ENCODE measurements at regions not wholly inside any gene's neighbourhood (a gene's known extent, or its start where the extent isn't known, plus 50 kb on each side); places are given as distances from the start of the nearest gene placed in this dataset.

GRCh38 chr11:90717522-90717921 is 494.7 kb upstream of the CHORDC1 start:
- Histone ChIP-seq H3K4me1 (ENCODE audit: insufficient read depth, poor library complexity, severe bottlenecking) (no peaks in the 10 kb centered on the region), H3K27me3 (ENCODE audit: insufficient read depth, poor library complexity, severe bottlenecking) (no peaks in the 10 kb centered on the region), H3K36me3 (ENCODE audit: low read depth) (no peaks in the 10 kb centered on the region), H3K27ac (ENCODE audit: poor library complexity, severe bottlenecking) (no peak overlapping the region), H3K9me3 (ENCODE audit: severe bottlenecking) (no peaks in the 10 kb centered on the region), H3K4me3 (ENCODE audit: severe bottlenecking) (no peak overlapping the region)
- ATAC-seq (ENCODE audit: low read depth), result no peak
- TF ChIP-seq, protein P1, sequence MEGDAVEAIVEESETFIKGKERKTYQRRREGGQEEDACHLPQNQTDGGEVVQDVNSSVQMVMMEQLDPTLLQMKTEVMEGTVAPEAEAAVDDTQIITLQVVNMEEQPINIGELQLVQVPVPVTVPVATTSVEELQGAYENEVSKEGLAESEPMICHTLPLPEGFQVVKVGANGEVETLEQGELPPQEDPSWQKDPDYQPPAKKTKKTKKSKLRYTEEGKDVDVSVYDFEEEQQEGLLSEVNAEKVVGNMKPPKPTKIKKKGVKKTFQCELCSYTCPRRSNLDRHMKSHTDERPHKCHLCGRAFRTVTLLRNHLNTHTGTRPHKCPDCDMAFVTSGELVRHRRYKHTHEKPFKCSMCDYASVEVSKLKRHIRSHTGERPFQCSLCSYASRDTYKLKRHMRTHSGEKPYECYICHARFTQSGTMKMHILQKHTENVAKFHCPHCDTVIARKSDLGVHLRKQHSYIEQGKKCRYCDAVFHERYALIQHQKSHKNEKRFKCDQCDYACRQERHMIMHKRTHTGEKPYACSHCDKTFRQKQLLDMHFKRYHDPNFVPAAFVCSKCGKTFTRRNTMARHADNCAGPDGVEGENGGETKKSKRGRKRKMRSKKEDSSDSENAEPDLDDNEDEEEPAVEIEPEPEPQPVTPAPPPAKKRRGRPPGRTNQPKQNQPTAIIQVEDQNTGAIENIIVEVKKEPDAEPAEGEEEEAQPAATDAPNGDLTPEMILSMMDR (IDR thresholded peaks at IDR 0.05; ENCODE audit: poor library complexity, severe bottlenecking), result no peak
- no peak for DNase-seq (ENCODE audit: low spot score)

GRCh38 chr11:90705661-90706060 is 482.8 kb upstream of the CHORDC1 start:
- Histone ChIP-seq H3K27me3 (ENCODE audit: insufficient read depth, poor library complexity, severe bottlenecking) (no peaks in the 10 kb centered on the region), H3K4me3 (ENCODE audit: severe bottlenecking) (no peak overlapping the region), H3K36me3 (ENCODE audit: low read depth) (no peaks in the 10 kb centered on the region), H3K9me3 (ENCODE audit: severe bottlenecking) (no peaks in the 10 kb centered on the region), H3K27ac (ENCODE audit: poor library complexity, severe bottlenecking) (no peak overlapping the region), H3K4me1 (ENCODE audit: insufficient read depth, poor library complexity, severe bottlenecking) (no peaks in the 10 kb centered on the region)
- TF ChIP-seq, protein P1 (IDR thresholded peaks at IDR 0.05; ENCODE audit: poor library complexity, severe bottlenecking), result no peak
- no peak for ATAC-seq (ENCODE audit: low read depth)
- DNase-seq (ENCODE audit: low spot score), result no peak

DNA sequence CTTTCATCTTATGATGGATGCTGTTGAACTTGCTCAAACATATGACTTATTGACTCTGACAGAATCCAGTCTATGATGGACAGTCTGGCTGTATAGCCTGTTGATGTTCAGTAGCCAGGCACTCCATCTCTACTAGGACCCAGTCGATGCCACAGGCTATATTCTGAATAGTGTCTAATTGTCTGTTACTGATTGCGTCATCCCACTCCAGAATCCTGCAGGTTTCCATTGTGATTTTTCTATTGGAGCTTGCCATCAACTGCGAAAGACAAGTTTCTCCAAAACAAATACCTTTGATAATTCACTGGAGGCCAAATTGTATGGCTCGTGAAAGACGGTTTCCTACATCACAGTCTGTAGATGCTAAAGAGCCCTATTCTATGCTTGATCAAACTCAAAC is 481.7 kb upstream of the CHORDC1 start:
- no peaks in the 10 kb centered on the region for H3K4me1 ChIP-seq (ENCODE audit: insufficient read depth, poor library complexity, severe bottlenecking)
- DNase-seq (ENCODE audit: low spot score), result no peak
- no peaks in the 10 kb centered on the region for H3K27me3 ChIP-seq (ENCODE audit: insufficient read depth, poor library complexity, severe bottlenecking)
- TF ChIP-seq, protein P1 (IDR thresholded peaks at IDR 0.05; ENCODE audit: poor library complexity, severe bottlenecking), result no peak
- no peak overlapping the region for H3K27ac ChIP-seq (ENCODE audit: poor library complexity, severe bottlenecking)
- no peaks in the 10 kb centered on the region for H3K36me3 ChIP-seq (ENCODE audit: low read depth)
- H3K9me3 ChIP-seq (ENCODE audit: severe bottlenecking), result no peaks in the 10 kb centered on the region
- no peak overlapping the region for H3K4me3 ChIP-seq (ENCODE audit: severe bottlenecking)
- ATAC-seq (ENCODE audit: low read depth), result no peak

DNA sequence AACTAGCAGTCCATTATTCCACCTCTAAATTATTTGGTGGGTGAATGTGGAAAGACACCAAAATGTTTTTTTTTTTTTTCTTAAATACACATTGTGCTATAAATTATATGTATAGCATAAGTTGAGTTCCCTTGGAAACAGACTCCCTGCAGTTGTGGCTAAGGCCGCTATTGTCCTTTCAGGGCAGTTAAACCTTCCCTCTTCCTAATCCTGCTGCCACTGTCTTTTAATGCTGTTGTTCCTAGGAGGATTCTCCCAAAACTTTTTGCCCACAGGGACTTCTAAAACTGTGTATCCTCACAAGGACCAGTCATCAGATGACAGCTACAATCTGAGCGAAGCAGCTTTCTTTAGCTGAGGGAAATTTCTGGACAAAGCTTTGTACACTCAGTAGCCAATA is 478.9 kb upstream of the CHORDC1 start:
- no peaks in the 10 kb centered on the region for H3K27me3 ChIP-seq (ENCODE audit: insufficient read depth, poor library complexity, severe bottlenecking)
- no peaks in the 10 kb centered on the region for H3K9me3 ChIP-seq (ENCODE audit: severe bottlenecking)
- H3K27ac ChIP-seq (ENCODE audit: poor library complexity, severe bottlenecking), result no peak overlapping the region
- H3K36me3 ChIP-seq (ENCODE audit: low read depth), result no peaks in the 10 kb centered on the region
- ATAC-seq (ENCODE audit: low read depth) (no peak), DNase-seq (ENCODE audit: low spot score) (no peak)
- TF ChIP-seq, protein P1 (IDR thresholded peaks at IDR 0.05; ENCODE audit: poor library complexity, severe bottlenecking), result no peak
- H3K4me3 ChIP-seq (ENCODE audit: severe bottlenecking), result no peak overlapping the region
- no peaks in the 10 kb centered on the region for H3K4me1 ChIP-seq (ENCODE audit: insufficient read depth, poor library complexity, severe bottlenecking)

GRCh38 chr11:90700789-90701439 is 478.1 kb upstream of the CHORDC1 start:
- H3K9me3 ChIP-seq (ENCODE audit: severe bottlenecking), result no peaks in the 10 kb centered on the region
- DNase-seq (ENCODE audit: low spot score) (no peak), ATAC-seq (ENCODE audit: low read depth) (no peak)
- no peak overlapping the region for H3K27ac ChIP-seq (ENCODE audit: poor library complexity, severe bottlenecking)
- TF ChIP-seq, protein P1 (IDR thresholded peaks at IDR 0.05; ENCODE audit: poor library complexity, severe bottlenecking), result no peak
- H3K27me3 ChIP-seq (ENCODE audit: insufficient read depth, poor library complexity, severe bottlenecking), result no peaks in the 10 kb centered on the region
- H3K4me1 ChIP-seq (ENCODE audit: insufficient read depth, poor library complexity, severe bottlenecking), result no peaks in the 10 kb centered on the region
- H3K36me3 ChIP-seq (ENCODE audit: low read depth), result no peaks in the 10 kb centered on the region
- no peak overlapping the region for H3K4me3 ChIP-seq (ENCODE audit: severe bottlenecking)
